Hematopoietic multipotent progenitor cell treated with erythropoietin and hydrocortisone succinate and interleukin-3 and kit ligand, for 4 days (in vitro differentiated cells): ENCODE measurements at regions not wholly inside any gene's neighbourhood (a gene's known extent, or its start where the extent isn't known, plus 50 kb on each side); places are given as distances from the start of the nearest gene placed in this dataset.

Source experiments
- DNase-seq: peaks from one replicate; pipeline ENCODE4 v3.0.0-alpha.2; 2015

GRCh38 chr10:44787480-44788075 lies 123.6 kb upstream of the TMEM72 start:
- no peak for DNase-seq

- DNase-seq, result no peak
Observed at GRCh38 chr10:44788147-44789129, 122.7 kb upstream of the TMEM72 start.

- DNase-seq, result no peak
Observed at GRCh38 chr10:44792119-44792775, 118.9 kb upstream of the TMEM72 start.

GRCh38 chr10:44799966-44800365 lies 111.2 kb upstream of the TMEM72 start:
- no peak for DNase-seq

GRCh38 chr10:44801383-44802327 lies 109.5 kb upstream of the TMEM72 start:
- DNase-seq, result no peak

GRCh38 chr10:44803862-44804261 lies 107.3 kb upstream of the TMEM72 start:
- DNase-seq, result no peak

GRCh38 chr10:44804661-44805060 lies 106.5 kb upstream of the TMEM72 start:
- no peak for DNase-seq

- DNase-seq, result no peak
Observed at GRCh38 chr10:44805466-44806210, 105.5 kb upstream of the TMEM72 start.

- DNase-seq, result no peak
Observed at GRCh38 chr10:44806950-44807349, 104.2 kb upstream of the TMEM72 start.

GRCh38 chr10:44807451-44807850 lies 103.7 kb upstream of the TMEM72 start:
- no peak for DNase-seq

- no peak for DNase-seq
Observed at GRCh38 chr10:44809647-44810046, 101.5 kb upstream of the TMEM72 start.

GRCh38 chr10:44811072-44811471 lies 100.1 kb upstream of the TMEM72 start:
- DNase-seq, result no peak

GRCh38 chr10:44813201-44813600 lies 97.9 kb upstream of the TMEM72 start:
- DNase-seq, result no peak

- DNase-seq, result no peak
Observed at GRCh38 chr10:44814929-44815328, 96.2 kb upstream of the TMEM72 start.

GRCh38 chr10:44818041-44818649 lies 93.0 kb upstream of the TMEM72 start:
- no peak for DNase-seq

- no peak for DNase-seq
Observed at GRCh38 chr10:44818701-44819127, 92.4 kb upstream of the TMEM72 start.

- DNase-seq, result no peak
Observed at GRCh38 chr10:44820094-44820493, 91.0 kb upstream of the TMEM72 start.

- DNase-seq, result no peak
Observed at GRCh38 chr10:44821290-44821689, 89.8 kb upstream of the TMEM72 start.

GRCh38 chr10:44822349-44822748 lies 88.8 kb upstream of the TMEM72 start:
- no peak for DNase-seq

GRCh38 chr10:44822966-44823365 lies 88.2 kb upstream of the TMEM72 start:
- DNase-seq, result no peak

GRCh38 chr10:44824607-44825006 lies 86.5 kb upstream of the TMEM72 start:
- no peak for DNase-seq
